ENCODE measurements at regions not wholly inside any gene's neighbourhood (a gene's known extent, or its start where the extent isn't known, plus 50 kb on each side); places are given as distances from the start of the nearest gene placed in this dataset.

DNA sequence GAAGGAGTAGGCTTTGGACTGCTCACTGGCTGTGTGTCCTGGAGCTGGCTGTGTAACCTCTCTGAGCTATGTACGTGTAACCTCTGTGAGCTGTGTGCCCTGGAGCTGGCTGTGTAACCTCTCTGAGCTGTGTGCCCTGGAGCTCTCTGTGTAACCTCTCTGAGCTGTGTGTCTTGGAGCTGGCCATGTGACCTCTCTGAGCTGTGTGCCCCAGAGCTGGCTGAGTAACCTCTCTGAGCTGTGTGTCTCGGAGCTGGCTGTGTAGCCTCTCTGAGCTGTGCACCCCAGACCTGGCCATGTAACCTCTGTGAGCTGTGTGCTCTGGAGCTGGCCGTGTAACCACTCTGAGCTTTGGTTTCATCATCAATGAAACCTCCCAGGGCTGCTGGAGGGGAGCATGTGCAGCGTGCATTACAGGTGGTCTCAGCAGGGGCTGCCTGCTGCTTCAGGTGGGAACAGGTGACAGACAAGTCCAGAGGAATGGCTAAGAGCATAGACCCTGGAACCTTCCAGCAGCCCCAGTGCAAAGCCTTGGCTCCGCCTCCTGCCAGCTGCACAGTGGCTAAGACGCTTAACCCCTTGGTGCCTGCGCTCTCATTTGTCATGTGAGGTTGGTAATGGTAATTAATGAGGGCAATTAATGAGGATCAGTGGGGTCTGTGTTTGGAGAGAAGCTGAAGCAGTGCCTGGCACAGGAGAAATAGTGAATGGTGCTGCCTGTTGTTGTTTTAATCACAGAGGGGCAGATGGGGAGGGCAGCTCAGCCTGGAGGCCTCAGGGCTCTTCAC lies 86.7 kb downstream of the KATNIP start:
- TF ChIP-seq, protein P1, sequence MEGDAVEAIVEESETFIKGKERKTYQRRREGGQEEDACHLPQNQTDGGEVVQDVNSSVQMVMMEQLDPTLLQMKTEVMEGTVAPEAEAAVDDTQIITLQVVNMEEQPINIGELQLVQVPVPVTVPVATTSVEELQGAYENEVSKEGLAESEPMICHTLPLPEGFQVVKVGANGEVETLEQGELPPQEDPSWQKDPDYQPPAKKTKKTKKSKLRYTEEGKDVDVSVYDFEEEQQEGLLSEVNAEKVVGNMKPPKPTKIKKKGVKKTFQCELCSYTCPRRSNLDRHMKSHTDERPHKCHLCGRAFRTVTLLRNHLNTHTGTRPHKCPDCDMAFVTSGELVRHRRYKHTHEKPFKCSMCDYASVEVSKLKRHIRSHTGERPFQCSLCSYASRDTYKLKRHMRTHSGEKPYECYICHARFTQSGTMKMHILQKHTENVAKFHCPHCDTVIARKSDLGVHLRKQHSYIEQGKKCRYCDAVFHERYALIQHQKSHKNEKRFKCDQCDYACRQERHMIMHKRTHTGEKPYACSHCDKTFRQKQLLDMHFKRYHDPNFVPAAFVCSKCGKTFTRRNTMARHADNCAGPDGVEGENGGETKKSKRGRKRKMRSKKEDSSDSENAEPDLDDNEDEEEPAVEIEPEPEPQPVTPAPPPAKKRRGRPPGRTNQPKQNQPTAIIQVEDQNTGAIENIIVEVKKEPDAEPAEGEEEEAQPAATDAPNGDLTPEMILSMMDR (IDR thresholded peaks at IDR 0.05; ENCODE audit: borderline replicate concordance, extremely low read depth, insufficient read depth): no peak
- H3K27me3 ChIP-seq (ENCODE audit: control insufficient read depth, insufficient read depth, low read length): no peaks in the 10 kb centered on the region
- no peaks in the 10 kb centered on the region for H3K4me1 ChIP-seq (ENCODE audit: control insufficient read depth in 2 of 3, insufficient read depth in 2 of 3, low read depth in 1 of 3, low read length in 3 of 3)
- H3K4me3 ChIP-seq (ENCODE audit: low read length in 3 of 3): no peak overlapping the region
- FAIRE-seq: no peak
- no peaks in the 10 kb centered on the region for H3K9me3 ChIP-seq (ENCODE audit: control insufficient read depth in 2 of 3, insufficient read depth in 1 of 3, low read length in 3 of 3)
- H3K36me3 ChIP-seq (ENCODE audit: control insufficient read depth in 2 of 3, insufficient read depth in 3 of 3, low read length in 3 of 3): no peaks in the 10 kb centered on the region
- no peak for DNase-seq
- no peak overlapping the region for H3K27ac ChIP-seq (ENCODE audit: low read depth in 2 of 2, low read length in 2 of 2)
- no peak overlapping the region for H3K9ac ChIP-seq (ENCODE audit: low read length in 3 of 3)
- intact Hi-C loops (cut with DNase I): no loop called here

DNA sequence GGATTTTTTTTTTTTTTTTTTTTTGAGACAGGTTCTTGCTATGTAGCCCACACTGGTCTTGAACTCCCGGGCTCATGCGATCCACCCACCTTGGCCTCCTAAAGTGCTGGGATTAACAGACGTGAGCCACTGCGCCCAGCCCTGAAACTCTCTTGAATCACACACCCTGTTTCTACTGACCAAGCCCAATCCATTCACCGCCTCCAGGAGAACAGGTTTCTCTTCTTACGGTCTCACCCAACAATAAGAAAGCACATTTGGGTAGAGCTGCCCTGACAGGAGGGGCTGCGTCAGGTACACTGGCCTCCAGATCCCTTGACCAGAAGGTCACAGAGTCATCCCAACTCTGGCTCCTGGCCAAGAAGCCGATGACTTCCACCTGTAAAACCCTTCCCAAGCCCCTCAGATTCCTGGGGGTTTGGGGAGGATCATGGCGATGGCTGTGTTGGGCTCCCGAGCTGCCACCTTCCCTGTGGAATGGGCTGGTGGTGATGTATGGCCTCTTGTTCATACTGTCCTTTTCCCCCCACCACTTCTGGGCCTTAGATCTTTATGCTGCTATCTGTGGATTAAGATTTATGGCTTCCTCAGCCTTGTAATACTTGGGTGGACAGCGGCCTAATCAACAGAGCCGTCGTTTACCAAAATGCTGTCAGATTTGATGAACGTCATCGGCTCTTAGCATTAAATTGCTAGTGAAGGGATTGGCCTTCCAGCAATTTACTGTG lies 89.1 kb downstream of the KATNIP start:
- no peaks in the 10 kb centered on the region for H3K4me1 ChIP-seq (ENCODE audit: control insufficient read depth in 2 of 3, insufficient read depth in 2 of 3, low read depth in 1 of 3, low read length in 3 of 3)
- FAIRE-seq: no peak
- no peak overlapping the region for H3K9ac ChIP-seq (ENCODE audit: low read length in 3 of 3)
- H3K9me3 ChIP-seq (ENCODE audit: control insufficient read depth in 2 of 3, insufficient read depth in 1 of 3, low read length in 3 of 3): no peaks in the 10 kb centered on the region
- TF ChIP-seq, protein P1 (IDR thresholded peaks at IDR 0.05; ENCODE audit: borderline replicate concordance, extremely low read depth, insufficient read depth): no peak
- H3K4me3 ChIP-seq (ENCODE audit: low read length in 3 of 3): no peak overlapping the region
- peak in 2 of 5 donors; percentile 22 to 44 for DNase-seq
- no peak overlapping the region for H3K27ac ChIP-seq (ENCODE audit: low read depth in 2 of 2, low read length in 2 of 2)
- intact Hi-C loops (cut with DNase I): no loop called here
- no peaks in the 10 kb centered on the region for H3K27me3 ChIP-seq (ENCODE audit: control insufficient read depth, insufficient read depth, low read length)
- H3K36me3 ChIP-seq (ENCODE audit: control insufficient read depth in 2 of 3, insufficient read depth in 3 of 3, low read length in 3 of 3): no peaks in the 10 kb centered on the region

DNA sequence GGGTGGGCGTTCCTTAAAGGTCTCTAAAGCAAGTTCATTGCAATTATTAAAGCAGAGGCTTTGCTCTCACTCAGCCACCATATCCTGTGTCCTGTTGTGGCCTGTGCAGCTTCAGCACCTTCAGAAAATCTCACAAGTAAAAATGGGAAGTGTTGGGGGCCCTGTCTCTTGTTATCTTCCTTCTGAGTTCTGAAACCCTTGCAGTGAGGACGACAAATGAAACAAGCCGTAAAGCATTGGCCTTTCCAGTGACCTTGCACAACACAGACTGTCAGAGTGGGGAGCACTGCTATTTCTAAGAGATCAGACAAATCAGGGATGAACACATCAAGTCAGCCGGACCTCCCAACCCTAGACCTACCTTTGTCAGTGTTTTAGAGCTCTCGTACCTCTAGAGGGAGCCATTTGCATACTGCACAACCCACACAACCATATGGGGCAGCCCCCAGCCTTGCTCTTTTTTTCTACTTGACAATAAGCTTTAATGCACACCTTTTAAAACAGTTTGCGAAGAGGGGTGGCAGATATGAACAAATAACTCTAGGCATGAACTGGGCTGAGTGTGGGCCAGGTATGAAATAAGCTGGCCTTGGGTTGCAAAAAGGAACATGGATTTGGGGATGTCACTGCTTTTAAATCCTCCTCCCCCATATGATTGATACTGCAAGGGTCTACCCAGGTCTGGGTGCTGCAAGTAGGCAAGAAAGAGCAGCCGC lies 89.8 kb downstream of the KATNIP start:
- no peak for FAIRE-seq
- intact Hi-C loops (cut with DNase I): no loop called here
- Histone ChIP-seq H3K9ac (ENCODE audit: low read length in 3 of 3) (no peak overlapping the region), H3K27me3 (ENCODE audit: control insufficient read depth, insufficient read depth, low read length) (no peaks in the 10 kb centered on the region), H3K4me3 (ENCODE audit: low read length in 3 of 3) (no peak overlapping the region), H3K4me1 (ENCODE audit: control insufficient read depth in 2 of 3, insufficient read depth in 2 of 3, low read depth in 1 of 3, low read length in 3 of 3) (no peaks in the 10 kb centered on the region), H3K9me3 (ENCODE audit: control insufficient read depth in 2 of 3, insufficient read depth in 1 of 3, low read length in 3 of 3) (no peaks in the 10 kb centered on the region), H3K27ac (ENCODE audit: low read depth in 2 of 2, low read length in 2 of 2) (no peak overlapping the region), H3K36me3 (ENCODE audit: control insufficient read depth in 2 of 3, insufficient read depth in 3 of 3, low read length in 3 of 3) (no peaks in the 10 kb centered on the region)
- TF ChIP-seq, protein P1 (IDR thresholded peaks at IDR 0.05; ENCODE audit: borderline replicate concordance, extremely low read depth, insufficient read depth): peak; percentile 38
- DNase-seq: peak in 3 of 5 donors; percentile 51 to 81 (median 77)
